ENCODE measurements at regions not wholly inside any gene's neighbourhood (a gene's known extent, or its start where the extent isn't known, plus 50 kb on each side); places are given as distances from the start of the nearest gene placed in this dataset.

GRCh38 chr2:64930258-64930671 lies 58.9 kb upstream of the SLC1A4 start:
- CTCF ChIA-PET (ENCODE audit: partially characterized antibody) = no interaction called here
- Histone ChIP-seq H2BK12ac (ENCODE audit: low read depth, low read length) (no peak overlapping the region), H2AK5ac (ENCODE audit: low read depth, low read length) (no peak overlapping the region), H2AFZ (ENCODE audit: low read length) (no peak overlapping the region), H3K4ac (replicated peaks; ENCODE audit: insufficient read length, low read depth, low read length) (no peak overlapping the region), H4K5ac (ENCODE audit: insufficient read length, low read depth, low read length) (no peak overlapping the region), H3K9ac (replicated peaks in 1 of 4; ENCODE audit: extremely low read depth in 1 of 4, low read depth in 3 of 4, low read length in 3 of 4) (no peak overlapping the region), H3K56ac (replicated peaks; ENCODE audit: insufficient read length, low read depth, low read length) (no peak overlapping the region), H3K36me3 (ENCODE audit: control insufficient read depth in 2 of 4, insufficient read depth in 4 of 4, low read length in 3 of 4) (no peaks in the 10 kb centered on the region), H3K27ac (ENCODE audit: low read depth, low read length) (no peak overlapping the region), H3K23ac (ENCODE audit: insufficient read length) (no peak overlapping the region), H3K27me3 (replicated peaks in 1 of 4; ENCODE audit: control insufficient read depth in 3 of 4, extremely low read depth in 1 of 4, insufficient read depth in 3 of 4, low read length in 3 of 4) (no peaks in the 10 kb centered on the region), H3K4me2 (ENCODE audit: insufficient read depth in 1 of 2, low read depth in 2 of 2, low read length in 2 of 2) (no peak overlapping the region), H2BK5ac (ENCODE audit: low read depth, low read length) (no peak overlapping the region), H3K18ac (ENCODE audit: extremely low read depth, low read length) (no peak overlapping the region), H3K79me1 (ENCODE audit: low read depth, low read length) (no peaks in the 10 kb centered on the region), H4K91ac (replicated peaks; ENCODE audit: insufficient read length, low read length) (no peak overlapping the region), H4K20me1 (replicated peaks in 1 of 2; ENCODE audit: control insufficient read depth in 1 of 2, insufficient read depth in 2 of 2, low read length in 2 of 2) (no peaks in the 10 kb centered on the region), H2BK20ac (ENCODE audit: low read length) (no peak overlapping the region), H3K79me2 (ENCODE audit: control insufficient read depth in 1 of 2, insufficient read depth in 2 of 2, low read length in 2 of 2) (no peaks in the 10 kb centered on the region), H3K4me3 (ENCODE audit: extremely low read depth in 1 of 4, insufficient read depth in 2 of 4, low read depth in 3 of 4, low read length in 4 of 4) (no peak overlapping the region), H4K8ac (ENCODE audit: extremely low read depth, insufficient read depth, low read length) (no peak overlapping the region), H3K9me3 (ENCODE audit: insufficient read depth in 2 of 2, low read depth in 1 of 2, low read length in 1 of 2) (peaks cover 10 to 14% of the 10 kb centered on the region in 2 experiments), H2BK120ac (replicated peaks; ENCODE audit: low read depth, low read length) (no peak overlapping the region), H3K23me2 (ENCODE audit: low read depth, low read length) (no peaks in the 10 kb centered on the region), H2BK15ac (ENCODE audit: low read length) (no peak overlapping the region), H3K14ac (ENCODE audit: insufficient read length) (no peak overlapping the region), H3K4me1 (replicated peaks in 1 of 4; ENCODE audit: control insufficient read depth in 3 of 4, insufficient read depth in 4 of 4, low read length in 3 of 4) (no peaks in the 10 kb centered on the region)
- TF ChIP-seq NANOG (IDR thresholded peaks at IDR 0.05; ENCODE audit: insufficient read depth, low read depth, low read length, poor library complexity, severe bottlenecking) (no peak), CBX5 (IDR thresholded peaks at IDR 0.05; ENCODE audit: low read depth, low read length) (no peak), CHD1 (IDR thresholded peaks at IDR 0.05; ENCODE audit: low read depth, low read length) (no peak), CBX8 (IDR thresholded peaks at IDR 0.05; ENCODE audit: borderline replicate concordance, low read depth, low read length) (no peak), ZNF274 (IDR thresholded peaks at IDR 0.05; ENCODE audit: borderline replicate concordance, extremely low read depth, low read length) (no peak), JUN (IDR thresholded peaks at IDR 0.05; ENCODE audit: low read depth, low read length) (no peak), SAP30 (IDR thresholded peaks at IDR 0.05; ENCODE audit: insufficient read depth, insufficient replicate concordance, low read length) (no peak), YY1 (IDR thresholded peaks at IDR 0.05; ENCODE audit: low read depth, low read length) (no peak), CTCF (IDR thresholded peaks at IDR 0.05; ENCODE audit: control extremely low read depth in 1 of 3, insufficient read depth in 1 of 3, low read depth in 1 of 3, low read length in 3 of 3) (no peak), TEAD4 (IDR thresholded peaks at IDR 0.05; ENCODE audit: low read depth, low read length) (no peak), SRF (IDR thresholded peaks at IDR 0.05; ENCODE audit: low read depth, low read length) (no peak), POLR2AphosphoS5 (IDR thresholded peaks at IDR 0.05; ENCODE audit: low read depth, low read length) (no peak), HDAC2 (IDR thresholded peaks at IDR 0.05; ENCODE audit: borderline replicate concordance in 1 of 2, low read depth in 2 of 2, low read length in 2 of 2) (no peak)
- no peak for FAIRE-seq
- no peak for DNase-seq (ENCODE audit: low read depth in 1 of 2, low spot score in 2 of 2)
- WGBS, 2 experiments (ENCODE audit: extremely low coverage in 1 of 2, insufficient coverage in 1 of 2, insufficient read length in 1 of 2, insufficient replicate concordance in 2 of 2, low coverage in 1 of 2, low lambda C conversion rate in 2 of 2, missing lambda C conversion rate in 1 of 2) = 85% methylated on average over 1 of the region's 1 CpG; no CpG with 5 or more reads in 1 of the 2 experiments
- POLR2A ChIA-PET (ENCODE audit: partially characterized antibody) = no interaction called here

All from H1 (cell line).